HEK293 (cell line): ENCODE measurements at regions not wholly inside any gene's neighbourhood (a gene's known extent, or its start where the extent isn't known, plus 50 kb on each side); places are given as distances from the start of the nearest gene placed in this dataset.

ENCODE experiments used
- MYNN ChIP-seq: fragments of 450-650 bp; formaldehyde crosslinking; IDR thresholded peaks from 2 replicates; pipeline ENCODE4 v1.5.1; 2016; ENCODE audit warnings: missing biosample characterization, missing genetic modification characterization, borderline replicate concordance
- RBAK ChIP-seq: fragments of 450-650 bp; formaldehyde crosslinking; IDR thresholded peaks from 2 replicates; pipeline ENCODE4 v1.5.1; 2016; ENCODE audit warnings: missing biosample characterization, missing genetic modification characterization
- ZBTB1 ChIP-seq: fragments of 450-650 bp; formaldehyde crosslinking; IDR thresholded peaks from 2 replicates; pipeline ENCODE4 v1.5.1; 2016; ENCODE audit warnings: missing biosample characterization, missing genetic modification characterization
- ZNF114 ChIP-seq: fragments of 450-650 bp; formaldehyde crosslinking; IDR thresholded peaks from 2 replicates; pipeline ENCODE4 v1.5.0; 2017; ENCODE audit warnings: missing biosample characterization, missing genetic modification characterization
- ZNF138 ChIP-seq: fragments of 450-650 bp; formaldehyde crosslinking; IDR thresholded peaks from 2 replicates; pipeline ENCODE4 v1.5.1; 2016; ENCODE audit warnings: missing biosample characterization, missing genetic modification characterization, borderline replicate concordance
- TF ChIP-seq, protein P1 (sequence below): fragments of 450-650 bp; formaldehyde crosslinking; IDR thresholded peaks from 2 replicates; pipeline ENCODE4 v1.5.1; 2016; ENCODE audit warnings: missing biosample characterization, missing genetic modification characterization
- TF ChIP-seq, protein P2 (sequence below): fragments of 450-650 bp; formaldehyde crosslinking; IDR thresholded peaks from 2 replicates; pipeline ENCODE4 v1.5.1; 2016; ENCODE audit warnings: missing biosample characterization, missing genetic modification characterization
- TF ChIP-seq, protein P3 (sequence below): fragments of 450-650 bp; formaldehyde crosslinking; IDR thresholded peaks from 2 replicates; pipeline ENCODE4 v1.5.1; 2017; ENCODE audit warnings: missing biosample characterization, missing genetic modification characterization
- TF ChIP-seq, protein P4 (sequence below): fragments of 450-650 bp; formaldehyde crosslinking; IDR thresholded peaks from 2 replicates; pipeline ENCODE4 v1.5.1; 2016; ENCODE audit warnings: missing biosample characterization, missing genetic modification characterization
- TF ChIP-seq, protein P5 (sequence below): fragments of 450-650 bp; formaldehyde crosslinking; IDR thresholded peaks from 2 replicates; pipeline ENCODE4 v1.5.1; 2016; ENCODE audit warnings: missing biosample characterization, missing genetic modification characterization, borderline replicate concordance

DNA sequence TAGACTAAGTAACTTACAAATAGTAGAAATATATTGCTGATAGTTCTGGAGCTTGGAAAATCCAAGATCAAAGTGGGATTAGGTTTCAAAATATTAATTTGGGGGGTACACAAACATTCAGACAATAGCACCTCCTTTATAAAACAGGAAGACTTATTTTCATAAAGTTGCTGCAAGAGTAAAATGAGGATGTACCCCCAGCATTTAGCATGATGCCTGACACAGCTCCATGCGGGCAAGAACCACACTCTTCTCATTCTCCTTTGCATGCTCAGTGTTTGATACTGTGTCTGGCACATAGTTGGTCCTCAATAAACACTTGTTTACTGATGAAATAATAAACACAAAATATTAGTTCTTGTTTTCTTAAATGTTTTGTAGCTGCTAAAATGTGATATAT lies 332.9 kb downstream of the TFAP2A start:
- TF ChIP-seq ZBTB1, result no peak
- TF ChIP-seq, protein P1, sequence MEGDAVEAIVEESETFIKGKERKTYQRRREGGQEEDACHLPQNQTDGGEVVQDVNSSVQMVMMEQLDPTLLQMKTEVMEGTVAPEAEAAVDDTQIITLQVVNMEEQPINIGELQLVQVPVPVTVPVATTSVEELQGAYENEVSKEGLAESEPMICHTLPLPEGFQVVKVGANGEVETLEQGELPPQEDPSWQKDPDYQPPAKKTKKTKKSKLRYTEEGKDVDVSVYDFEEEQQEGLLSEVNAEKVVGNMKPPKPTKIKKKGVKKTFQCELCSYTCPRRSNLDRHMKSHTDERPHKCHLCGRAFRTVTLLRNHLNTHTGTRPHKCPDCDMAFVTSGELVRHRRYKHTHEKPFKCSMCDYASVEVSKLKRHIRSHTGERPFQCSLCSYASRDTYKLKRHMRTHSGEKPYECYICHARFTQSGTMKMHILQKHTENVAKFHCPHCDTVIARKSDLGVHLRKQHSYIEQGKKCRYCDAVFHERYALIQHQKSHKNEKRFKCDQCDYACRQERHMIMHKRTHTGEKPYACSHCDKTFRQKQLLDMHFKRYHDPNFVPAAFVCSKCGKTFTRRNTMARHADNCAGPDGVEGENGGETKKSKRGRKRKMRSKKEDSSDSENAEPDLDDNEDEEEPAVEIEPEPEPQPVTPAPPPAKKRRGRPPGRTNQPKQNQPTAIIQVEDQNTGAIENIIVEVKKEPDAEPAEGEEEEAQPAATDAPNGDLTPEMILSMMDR (tag by site-specific recombination), result no peak
- TF ChIP-seq, protein P2, sequence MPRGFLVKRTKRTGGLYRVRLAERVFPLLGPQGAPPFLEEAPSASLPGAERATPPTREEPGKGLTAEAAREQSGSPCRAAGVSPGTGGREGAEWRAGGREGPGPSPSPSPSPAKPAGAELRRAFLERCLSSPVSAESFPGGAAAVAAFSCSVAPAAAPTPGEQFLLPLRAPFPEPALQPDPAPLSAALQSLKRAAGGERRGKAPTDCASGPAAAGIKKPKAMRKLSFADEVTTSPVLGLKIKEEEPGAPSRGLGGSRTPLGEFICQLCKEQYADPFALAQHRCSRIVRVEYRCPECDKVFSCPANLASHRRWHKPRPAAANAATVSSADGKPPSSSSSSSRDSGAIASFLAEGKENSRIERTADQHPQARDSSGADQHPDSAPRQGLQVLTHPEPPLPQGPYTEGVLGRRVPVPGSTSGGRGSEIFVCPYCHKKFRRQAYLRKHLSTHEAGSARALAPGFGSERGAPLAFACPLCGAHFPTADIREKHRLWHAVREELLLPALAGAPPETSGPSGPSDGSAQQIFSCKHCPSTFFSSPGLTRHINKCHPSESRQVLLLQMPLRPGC (tag by site-specific recombination), result no peak
- TF ChIP-seq, protein P3, sequence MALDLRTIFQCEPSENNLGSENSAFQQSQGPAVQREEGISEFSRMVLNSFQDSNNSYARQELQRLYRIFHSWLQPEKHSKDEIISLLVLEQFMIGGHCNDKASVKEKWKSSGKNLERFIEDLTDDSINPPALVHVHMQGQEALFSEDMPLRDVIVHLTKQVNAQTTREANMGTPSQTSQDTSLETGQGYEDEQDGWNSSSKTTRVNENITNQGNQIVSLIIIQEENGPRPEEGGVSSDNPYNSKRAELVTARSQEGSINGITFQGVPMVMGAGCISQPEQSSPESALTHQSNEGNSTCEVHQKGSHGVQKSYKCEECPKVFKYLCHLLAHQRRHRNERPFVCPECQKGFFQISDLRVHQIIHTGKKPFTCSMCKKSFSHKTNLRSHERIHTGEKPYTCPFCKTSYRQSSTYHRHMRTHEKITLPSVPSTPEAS (tag by site-specific recombination), result no peak
- TF ChIP-seq ZNF114 (tag by site-specific recombination), result no peak
- TF ChIP-seq, protein P4, sequence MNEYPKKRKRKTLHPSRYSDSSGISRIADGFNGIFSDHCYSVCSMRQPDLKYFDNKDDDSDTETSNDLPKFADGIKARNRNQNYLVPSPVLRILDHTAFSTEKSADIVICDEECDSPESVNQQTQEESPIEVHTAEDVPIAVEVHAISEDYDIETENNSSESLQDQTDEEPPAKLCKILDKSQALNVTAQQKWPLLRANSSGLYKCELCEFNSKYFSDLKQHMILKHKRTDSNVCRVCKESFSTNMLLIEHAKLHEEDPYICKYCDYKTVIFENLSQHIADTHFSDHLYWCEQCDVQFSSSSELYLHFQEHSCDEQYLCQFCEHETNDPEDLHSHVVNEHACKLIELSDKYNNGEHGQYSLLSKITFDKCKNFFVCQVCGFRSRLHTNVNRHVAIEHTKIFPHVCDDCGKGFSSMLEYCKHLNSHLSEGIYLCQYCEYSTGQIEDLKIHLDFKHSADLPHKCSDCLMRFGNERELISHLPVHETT (tag by site-specific recombination), result no peak
- TF ChIP-seq MYNN, result no peak
- no peak for TF ChIP-seq ZNF138
- no peak for TF ChIP-seq RBAK (tag by site-specific recombination)
- TF ChIP-seq, protein P5, sequence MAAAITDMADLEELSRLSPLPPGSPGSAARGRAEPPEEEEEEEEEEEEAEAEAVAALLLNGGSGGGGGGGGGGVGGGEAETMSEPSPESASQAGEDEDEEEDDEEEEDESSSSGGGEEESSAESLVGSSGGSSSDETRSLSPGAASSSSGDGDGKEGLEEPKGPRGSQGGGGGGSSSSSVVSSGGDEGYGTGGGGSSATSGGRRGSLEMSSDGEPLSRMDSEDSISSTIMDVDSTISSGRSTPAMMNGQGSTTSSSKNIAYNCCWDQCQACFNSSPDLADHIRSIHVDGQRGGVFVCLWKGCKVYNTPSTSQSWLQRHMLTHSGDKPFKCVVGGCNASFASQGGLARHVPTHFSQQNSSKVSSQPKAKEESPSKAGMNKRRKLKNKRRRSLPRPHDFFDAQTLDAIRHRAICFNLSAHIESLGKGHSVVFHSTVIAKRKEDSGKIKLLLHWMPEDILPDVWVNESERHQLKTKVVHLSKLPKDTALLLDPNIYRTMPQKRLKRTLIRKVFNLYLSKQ (tag by site-specific recombination), result no peak
